GM23338 (cell line): ENCODE measurements at regions not wholly inside any gene's neighbourhood (a gene's known extent, or its start where the extent isn't known, plus 50 kb on each side); places are given as distances from the start of the nearest gene placed in this dataset.
A peak's percentile ranks its signal among the peaks of the same experiment; 100 is the strongest.
"Not testable (repeated sequence)": the region's sequence is repeated elsewhere in the genome, so short reads cannot be mapped to it uniquely, and the experiment has no call there.

Source experiments
- ATAC-seq: fragments of 200-7000 bp; cut with Tn5 transposase; 3 replicates; pipeline ENCODE4 v1.9.1; 2020
- DNase-seq: peaks from one replicate; pipeline ENCODE4 v3.0.0-alpha.2; 2015; ENCODE audit warnings: low spot score
- H2AFZ ChIP-seq: fragments of 200-600 bp; sonication (generic); 2 replicates; pipeline ENCODE4 v1.8.0; 2016; ENCODE audit warnings: antibody characterized with exemption, mild to moderate bottlenecking, moderate library complexity
- H3F3A ChIP-seq: fragments of 200-600 bp; sonication (generic); replicated peaks from 2 replicates; pipeline ENCODE4 v1.8.0; 2017; ENCODE audit warnings: antibody characterized with exemption, mixed run types, low read depth
- H3K27ac ChIP-seq: fragments of 200-600 bp; sonication (generic); 2 replicates; pipeline ENCODE4 v1.6.1; 2016; ENCODE audit warnings: low read depth
- H3K27me3 ChIP-seq: fragments of 200-600 bp; sonication (generic); 2 replicates; pipeline ENCODE4 v1.8.0; 2016; ENCODE audit warnings: mild to moderate bottlenecking, mixed run types, moderate library complexity; ENCODE audit not compliant: insufficient read depth
- H3K36me3 ChIP-seq: fragments of 200-600 bp; sonication (generic); 2 replicates; pipeline ENCODE4 v1.8.0; 2016; ENCODE audit warnings: mild to moderate bottlenecking; ENCODE audit not compliant: insufficient read depth
- H3K4me1 ChIP-seq: fragments of 200-600 bp; sonication (generic); 2 replicates; pipeline ENCODE4 v1.8.0; 2016; ENCODE audit warnings: mild to moderate bottlenecking, moderate library complexity; ENCODE audit not compliant: insufficient read depth
- H3K4me2 ChIP-seq: fragments of 200-600 bp; sonication (generic); 2 replicates; pipeline ENCODE4 v1.7.1; 2017; ENCODE audit warnings: mixed run types
- H3K4me3 ChIP-seq: fragments of 200-600 bp; sonication (generic); 2 replicates; pipeline ENCODE4 v1.6.1; 2016; ENCODE audit warnings: mixed run types
- H3K79me2 ChIP-seq: fragments of 200-600 bp; sonication (generic); replicated peaks from 2 replicates; pipeline ENCODE4 v1.8.0; 2017; ENCODE audit warnings: mild to moderate bottlenecking; ENCODE audit not compliant: insufficient read depth
- H3K9me2 ChIP-seq: fragments of 200-600 bp; sonication (generic); 2 replicates; pipeline ENCODE4 v1.8.0; 2017; ENCODE audit not compliant: insufficient read depth
- H4K20me1 ChIP-seq: fragments of 200-600 bp; sonication (generic); replicated peaks from 2 replicates; pipeline ENCODE4 v1.8.0; 2017; ENCODE audit warnings: mild to moderate bottlenecking; ENCODE audit not compliant: insufficient read depth
- H3K27ac Mint-ChIP-seq: 2 replicates; pipeline ENCODE4 v1.8.0; 2020; ENCODE audit warnings: inconsistent platforms, mild to moderate bottlenecking, moderate library complexity, mixed read lengths
- H3K27me3 Mint-ChIP-seq: 3 replicates; pipeline ENCODE4 v1.8.0; 2022; ENCODE audit warnings: low read depth, mild to moderate bottlenecking, moderate library complexity, mixed read lengths, inconsistent platforms; ENCODE audit not compliant: insufficient read depth, poor library complexity
- H3K36me3 Mint-ChIP-seq: 3 replicates; pipeline ENCODE4 v1.8.0; 2021; ENCODE audit warnings: low read depth, mild to moderate bottlenecking, inconsistent platforms, moderate library complexity, mixed read lengths
- H3K4me1 Mint-ChIP-seq: 3 replicates; pipeline ENCODE4 v1.8.0; 2020; ENCODE audit warnings: mild to moderate bottlenecking, inconsistent platforms, mixed read lengths
- H3K4me3 Mint-ChIP-seq: 3 replicates; pipeline ENCODE4 v1.8.0; 2021; ENCODE audit warnings: moderate library complexity, mild to moderate bottlenecking, inconsistent platforms, mixed read lengths
- H3K9me3 Mint-ChIP-seq: 3 replicates; pipeline ENCODE4 v1.8.0; 2020; ENCODE audit warnings: moderate library complexity, mild to moderate bottlenecking, inconsistent platforms, mixed read lengths
- EZH2 ChIP-seq: fragments of 200-600 bp; sonication (generic); IDR thresholded peaks from one replicate; pipeline ENCODE4 v1.8.0; 2017; ENCODE audit warnings: antibody characterized with exemption, mild to moderate bottlenecking, low read depth; ENCODE audit not compliant: unreplicated experiment
- JUNB ChIP-seq: IDR thresholded peaks from one replicate; pipeline ENCODE4 v1.6.1; 2016; ENCODE audit warnings: antibody characterized with exemption; ENCODE audit not compliant: unreplicated experiment
- NANOG ChIP-seq: IDR thresholded peaks from 2 replicates; pipeline ENCODE4 v1.6.1; 2016; ENCODE audit warnings: antibody characterized with exemption, borderline replicate concordance
- STAT1 ChIP-seq: IDR thresholded peaks from one replicate; pipeline ENCODE4 v1.6.1; 2016; ENCODE audit warnings: antibody characterized with exemption; ENCODE audit not compliant: unreplicated experiment
- ZNF331 ChIP-seq: fragments of 250-450 bp; sonication (Bioruptor Pico); IDR thresholded peaks from 2 replicates; pipeline ENCODE4 v1.5.0; 2020; ENCODE audit warnings: low read depth, mild to moderate bottlenecking, moderate library complexity
- TF ChIP-seq, protein P1 (sequence below): IDR thresholded peaks from one replicate; pipeline ENCODE4 v1.6.1; 2018; ENCODE audit warnings: antibody characterized with exemption; ENCODE audit not compliant: unreplicated experiment
- TF ChIP-seq, protein P2 (sequence below): IDR thresholded peaks from 2 replicates; pipeline ENCODE4 v1.6.1; 2016; ENCODE audit warnings: antibody characterized with exemption
- TF ChIP-seq, protein P3 (sequence below), 2 experiments: fragments of 200-600 bp in 1 of 2; sonication (generic) in 1 of 2; conservative IDR thresholded peaks; 2 replicates each; pipeline versions ENCODE4 v1.5.1 to v1.6.1; 2016 to 2017; ENCODE audit warnings: antibody characterized with exemption in 2 of 2, low read depth in 2 of 2, mild to moderate bottlenecking in 2 of 2, moderate library complexity in 1 of 2

DNA sequence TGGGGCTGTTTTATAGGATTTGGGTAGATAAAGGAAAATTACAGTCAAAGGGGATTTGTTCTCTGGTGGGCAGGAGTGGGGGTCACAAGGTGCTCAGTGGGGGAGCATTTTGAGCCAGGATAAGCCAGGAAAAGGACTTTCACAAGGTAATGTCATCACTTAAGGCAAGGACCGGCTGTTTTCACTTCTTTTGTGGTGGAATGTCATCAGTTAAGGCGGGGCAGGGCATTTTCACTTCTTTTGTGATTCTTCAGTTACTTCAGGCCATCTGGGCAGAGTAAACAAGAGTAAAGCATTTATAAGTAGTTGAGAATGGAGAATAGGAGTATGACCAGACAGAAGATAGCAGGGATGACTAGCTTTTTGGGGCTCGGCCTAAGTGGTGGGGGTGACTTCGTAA, 562.9 kb downstream of the RIT2 start:
- not testable (repeated sequence) for H3K4me3 ChIP-seq, H3F3A ChIP-seq, H4K20me1 ChIP-seq, H3K27me3 ChIP-seq, H3K27ac ChIP-seq, H3K4me2 ChIP-seq, H3K27me3 Mint-ChIP-seq, H3K9me2 ChIP-seq, H3K4me1 Mint-ChIP-seq, H3K79me2 ChIP-seq, H2AFZ ChIP-seq, ATAC-seq, DNase-seq, H3K4me3 Mint-ChIP-seq, H3K36me3 ChIP-seq, H3K4me1 ChIP-seq
- H3K27ac Mint-ChIP-seq = peak overlapping the region; percentile 11; the same call in 1 of the 2 replicates
- H3K9me3 Mint-ChIP-seq = peaks cover 24% of the 10 kb centered on the region
- H3K36me3 Mint-ChIP-seq = peaks cover 20% of the 10 kb centered on the region

DNA sequence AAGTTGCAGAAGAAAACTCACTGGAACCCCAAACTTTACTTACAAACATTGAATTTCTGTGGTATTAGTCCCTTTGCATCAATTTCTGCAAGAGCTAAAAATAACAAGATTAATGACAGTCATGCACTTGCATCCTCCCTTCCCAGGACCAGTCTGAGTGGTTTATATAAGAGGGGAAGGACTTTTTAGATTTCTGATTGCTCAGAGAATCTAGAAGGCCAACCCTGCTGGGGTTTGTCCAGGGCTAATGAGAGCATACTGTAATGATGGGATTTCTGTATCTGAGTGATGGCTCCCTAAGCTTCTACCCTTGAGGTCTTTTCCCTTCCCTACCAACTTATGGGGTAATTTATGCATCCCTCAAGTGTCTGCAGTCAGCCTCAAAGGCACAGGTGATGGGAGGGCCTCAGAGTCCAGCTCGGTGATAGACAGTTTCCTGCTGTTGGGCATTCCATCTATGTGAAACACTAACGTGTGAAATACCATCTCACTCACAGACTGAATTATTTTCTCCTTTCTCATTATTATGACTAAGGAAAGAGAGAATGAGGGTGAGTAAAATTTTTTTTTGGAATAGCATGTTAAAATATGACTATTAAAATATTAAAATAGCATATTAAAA, 556.3 kb downstream of the RIT2 start:
- peaks cover 14% of the 10 kb centered on the region for H3K36me3 Mint-ChIP-seq
- H3K9me2 ChIP-seq = peaks cover 4% of the 10 kb centered on the region; the same call in 1 of the 2 replicates
- no peaks in the 10 kb centered on the region for H3K36me3 ChIP-seq
- peaks cover 2% of the 10 kb centered on the region for H3K27me3 Mint-ChIP-seq
- H3K4me3 Mint-ChIP-seq = no peak overlapping the region
- no peak overlapping the region for H3K4me3 ChIP-seq
- TF ChIP-seq, protein P1, sequence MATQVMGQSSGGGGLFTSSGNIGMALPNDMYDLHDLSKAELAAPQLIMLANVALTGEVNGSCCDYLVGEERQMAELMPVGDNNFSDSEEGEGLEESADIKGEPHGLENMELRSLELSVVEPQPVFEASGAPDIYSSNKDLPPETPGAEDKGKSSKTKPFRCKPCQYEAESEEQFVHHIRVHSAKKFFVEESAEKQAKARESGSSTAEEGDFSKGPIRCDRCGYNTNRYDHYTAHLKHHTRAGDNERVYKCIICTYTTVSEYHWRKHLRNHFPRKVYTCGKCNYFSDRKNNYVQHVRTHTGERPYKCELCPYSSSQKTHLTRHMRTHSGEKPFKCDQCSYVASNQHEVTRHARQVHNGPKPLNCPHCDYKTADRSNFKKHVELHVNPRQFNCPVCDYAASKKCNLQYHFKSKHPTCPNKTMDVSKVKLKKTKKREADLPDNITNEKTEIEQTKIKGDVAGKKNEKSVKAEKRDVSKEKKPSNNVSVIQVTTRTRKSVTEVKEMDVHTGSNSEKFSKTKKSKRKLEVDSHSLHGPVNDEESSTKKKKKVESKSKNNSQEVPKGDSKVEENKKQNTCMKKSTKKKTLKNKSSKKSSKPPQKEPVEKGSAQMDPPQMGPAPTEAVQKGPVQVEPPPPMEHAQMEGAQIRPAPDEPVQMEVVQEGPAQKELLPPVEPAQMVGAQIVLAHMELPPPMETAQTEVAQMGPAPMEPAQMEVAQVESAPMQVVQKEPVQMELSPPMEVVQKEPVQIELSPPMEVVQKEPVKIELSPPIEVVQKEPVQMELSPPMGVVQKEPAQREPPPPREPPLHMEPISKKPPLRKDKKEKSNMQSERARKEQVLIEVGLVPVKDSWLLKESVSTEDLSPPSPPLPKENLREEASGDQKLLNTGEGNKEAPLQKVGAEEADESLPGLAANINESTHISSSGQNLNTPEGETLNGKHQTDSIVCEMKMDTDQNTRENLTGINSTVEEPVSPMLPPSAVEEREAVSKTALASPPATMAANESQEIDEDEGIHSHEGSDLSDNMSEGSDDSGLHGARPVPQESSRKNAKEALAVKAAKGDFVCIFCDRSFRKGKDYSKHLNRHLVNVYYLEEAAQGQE = no peak
- TF ChIP-seq JUNB (no peak), STAT1 (no peak)
- DNase-seq (no peak), ATAC-seq (no peak)
- no peaks in the 10 kb centered on the region for H3K27me3 ChIP-seq
- no peaks in the 10 kb centered on the region for H3F3A ChIP-seq
- no peak overlapping the region for H3K4me2 ChIP-seq
- no peak overlapping the region; the same call in 1 of the 2 replicates for H2AFZ ChIP-seq
- no peaks in the 10 kb centered on the region for H3K4me1 Mint-ChIP-seq
- H3K27ac Mint-ChIP-seq = no peak overlapping the region
- no peaks in the 10 kb centered on the region for H3K4me1 ChIP-seq
- no peak overlapping the region for H3K27ac ChIP-seq
- peaks cover 17% of the 10 kb centered on the region for H3K9me3 Mint-ChIP-seq
- no peaks in the 10 kb centered on the region for H4K20me1 ChIP-seq
- H3K79me2 ChIP-seq = no peaks in the 10 kb centered on the region

DNA sequence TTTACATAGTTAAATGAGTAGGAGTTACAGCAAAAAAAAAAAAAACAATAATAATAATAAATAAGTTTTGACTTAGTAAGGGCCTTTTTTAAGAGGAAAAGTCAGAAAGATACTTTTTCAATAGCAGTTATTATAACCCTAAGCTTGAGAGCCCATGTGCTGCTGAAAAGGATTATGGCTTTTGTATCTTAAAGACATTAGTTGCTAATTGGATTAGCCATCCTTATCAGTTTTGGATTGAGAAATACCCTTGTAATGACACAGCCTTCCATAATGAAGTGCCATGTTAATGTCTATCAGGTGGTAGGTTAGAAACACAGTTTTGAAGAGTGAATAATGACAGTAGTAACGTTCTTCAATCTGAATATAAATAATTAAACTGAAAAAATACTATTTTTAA, 554.0 kb downstream of the RIT2 start:
- Histone ChIP-seq H2AFZ (no peak overlapping the region), H3K9me2 (peaks cover 4% of the 10 kb centered on the region; the same call in 1 of the 2 replicates), H3K36me3 (no peaks in the 10 kb centered on the region), H3K4me1 (no peaks in the 10 kb centered on the region), H3K27ac (no peak overlapping the region), H3F3A (no peaks in the 10 kb centered on the region), H3K79me2 (no peaks in the 10 kb centered on the region), H3K27me3 (no peaks in the 10 kb centered on the region), H3K4me3 (no peak overlapping the region), H4K20me1 (no peaks in the 10 kb centered on the region), H3K4me2 (no peak overlapping the region)
- Mint-ChIP-seq H3K36me3 (peaks cover 13% of the 10 kb centered on the region), H3K27ac (no peak overlapping the region), H3K4me3 (no peak overlapping the region), H3K9me3 (peaks cover 14% of the 10 kb centered on the region), H3K27me3 (peaks cover 2% of the 10 kb centered on the region), H3K4me1 (no peaks in the 10 kb centered on the region)
- ATAC-seq (no peak), DNase-seq (no peak)
- TF ChIP-seq STAT1 (no peak), ZNF331 (CRISPR knock-in tag) (no peak), EZH2 (no peak), NANOG (no peak), JUNB (no peak)
- TF ChIP-seq, protein P1 = no peak
- TF ChIP-seq, protein P2, sequence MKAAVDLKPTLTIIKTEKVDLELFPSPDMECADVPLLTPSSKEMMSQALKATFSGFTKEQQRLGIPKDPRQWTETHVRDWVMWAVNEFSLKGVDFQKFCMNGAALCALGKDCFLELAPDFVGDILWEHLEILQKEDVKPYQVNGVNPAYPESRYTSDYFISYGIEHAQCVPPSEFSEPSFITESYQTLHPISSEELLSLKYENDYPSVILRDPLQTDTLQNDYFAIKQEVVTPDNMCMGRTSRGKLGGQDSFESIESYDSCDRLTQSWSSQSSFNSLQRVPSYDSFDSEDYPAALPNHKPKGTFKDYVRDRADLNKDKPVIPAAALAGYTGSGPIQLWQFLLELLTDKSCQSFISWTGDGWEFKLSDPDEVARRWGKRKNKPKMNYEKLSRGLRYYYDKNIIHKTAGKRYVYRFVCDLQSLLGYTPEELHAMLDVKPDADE = no peak
- TF ChIP-seq, protein P3, sequence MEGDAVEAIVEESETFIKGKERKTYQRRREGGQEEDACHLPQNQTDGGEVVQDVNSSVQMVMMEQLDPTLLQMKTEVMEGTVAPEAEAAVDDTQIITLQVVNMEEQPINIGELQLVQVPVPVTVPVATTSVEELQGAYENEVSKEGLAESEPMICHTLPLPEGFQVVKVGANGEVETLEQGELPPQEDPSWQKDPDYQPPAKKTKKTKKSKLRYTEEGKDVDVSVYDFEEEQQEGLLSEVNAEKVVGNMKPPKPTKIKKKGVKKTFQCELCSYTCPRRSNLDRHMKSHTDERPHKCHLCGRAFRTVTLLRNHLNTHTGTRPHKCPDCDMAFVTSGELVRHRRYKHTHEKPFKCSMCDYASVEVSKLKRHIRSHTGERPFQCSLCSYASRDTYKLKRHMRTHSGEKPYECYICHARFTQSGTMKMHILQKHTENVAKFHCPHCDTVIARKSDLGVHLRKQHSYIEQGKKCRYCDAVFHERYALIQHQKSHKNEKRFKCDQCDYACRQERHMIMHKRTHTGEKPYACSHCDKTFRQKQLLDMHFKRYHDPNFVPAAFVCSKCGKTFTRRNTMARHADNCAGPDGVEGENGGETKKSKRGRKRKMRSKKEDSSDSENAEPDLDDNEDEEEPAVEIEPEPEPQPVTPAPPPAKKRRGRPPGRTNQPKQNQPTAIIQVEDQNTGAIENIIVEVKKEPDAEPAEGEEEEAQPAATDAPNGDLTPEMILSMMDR (conservative IDR thresholded peaks at IDR 0.05; ENCODE audit: low read depth in 2 of 2) = no peak
